OCI-LY7 (cell line): ENCODE measurements at regions not wholly inside any gene's neighbourhood (a gene's known extent, or its start where the extent isn't known, plus 50 kb on each side); places are given as distances from the start of the nearest gene placed in this dataset.

Experiments used
- BruUV-seq: library from RNA; stranded (reverse); fragments of 400-500 nt; replicated peaks from 2 replicates; lab custom pipeline; 2021; lab: Mats Ljungman, UMichigan
- CTCF ChIA-PET: fragments of 300-600 bp; sonication (Branson Sonifier 250); formaldehyde crosslinking; loops from one replicate; lab custom pipeline; 2022; ENCODE audit warnings: antibody characterized with exemption; ENCODE audit not compliant: unreplicated experiment; lab: Charles Lee
- POLR2A ChIA-PET: fragments of 300-600 bp; sonication (Branson Sonifier 250); formaldehyde crosslinking; loops from one replicate; lab custom pipeline; 2022; ENCODE audit warnings: antibody characterized with exemption; lab: Charles Lee
- DNase-seq: peaks from one replicate; pipeline ENCODE4 v3.0.0-alpha.2; 2015; ENCODE audit warnings: low spot score
- H2AFZ ChIP-seq: fragments of 200-600 bp; sonication (generic), shearing (Covaris generic); 2 replicates; pipeline ENCODE4 v1.6.1; 2014; ENCODE audit warnings: mild to moderate bottlenecking, antibody characterized with exemption, low read length, moderate library complexity
- H3K27ac ChIP-seq: fragments of 200-600 bp; sonication (generic); 2 replicates; pipeline ENCODE4 v1.5.1; 2014; ENCODE audit warnings: mixed run types, low read depth, mild to moderate bottlenecking, moderate library complexity, low read length, inconsistent platforms; ENCODE audit not compliant: poor library complexity, severe bottlenecking
- H3K36me3 ChIP-seq: fragments of 200-600 bp; sonication (generic); 2 replicates; pipeline ENCODE4 v1.6.1; 2014; ENCODE audit warnings: mild to moderate bottlenecking, antibody characterized with exemption, low read length, moderate library complexity, mixed read lengths; ENCODE audit not compliant: insufficient read depth
- H3K4me1 ChIP-seq: fragments of 200-600 bp; sonication (generic); 2 replicates; pipeline ENCODE4 v1.5.1; 2014; ENCODE audit warnings: mild to moderate bottlenecking, low read length; ENCODE audit not compliant: insufficient read depth, poor library complexity, severe bottlenecking
- H3K4me2 ChIP-seq: fragments of 200-600 bp; sonication (generic); 2 replicates; pipeline ENCODE4 v1.6.1; 2014; ENCODE audit warnings: mild to moderate bottlenecking, low read length
- H3K4me3 ChIP-seq: fragments of 200-600 bp; sonication (generic); 2 replicates; pipeline ENCODE4 v1.5.1; 2014; ENCODE audit warnings: mild to moderate bottlenecking, low read depth, low read length; ENCODE audit not compliant: poor library complexity, severe bottlenecking
- H3K79me2 ChIP-seq: fragments of 200-600 bp; sonication (generic); 2 replicates; pipeline ENCODE4 v1.6.1; 2016; ENCODE audit warnings: low read depth, mild to moderate bottlenecking, low read length, moderate library complexity, mixed read lengths; ENCODE audit not compliant: insufficient read depth
- H3K9me2 ChIP-seq: fragments of 200-600 bp; sonication (generic); 2 replicates; pipeline ENCODE4 v1.6.1; 2016; ENCODE audit warnings: mild to moderate bottlenecking, low read length, mixed read lengths; ENCODE audit not compliant: insufficient read depth
- H3K9me3 ChIP-seq: fragments of 200-600 bp; sonication (generic); 2 replicates; pipeline ENCODE4 v1.6.1; 2014; ENCODE audit warnings: mild to moderate bottlenecking, mixed run types, low read length, mixed read lengths
- H4K20me1 ChIP-seq: fragments of 200-600 bp; sonication (generic); 2 replicates; pipeline ENCODE4 v1.6.1; 2014; ENCODE audit warnings: mild to moderate bottlenecking, antibody characterized with exemption, low read length, moderate library complexity, mixed read lengths; ENCODE audit not compliant: insufficient read depth
- EZH2phosphoT487 ChIP-seq: fragments of 200-600 bp; sonication (generic); IDR thresholded peaks from 2 replicates; pipeline ENCODE4 v1.6.1; 2018; ENCODE audit warnings: low read depth, borderline replicate concordance, mild to moderate bottlenecking, mixed run types, antibody characterized with exemption, low read length, moderate library complexity, mixed read lengths
- intact Hi-C: fragments of 100-400 bp; cut with micrococcal nuclease; formaldehyde crosslinking; loops from one replicate; pipeline ENCODE4 v1.10.0; 2022; ENCODE audit not compliant: unreplicated experiment
- TF ChIP-seq, protein P1 (sequence below): fragments of 200-600 bp; sonication (generic); conservative IDR thresholded peaks from 2 replicates; pipeline ENCODE4 v1.5.1; 2014; ENCODE audit warnings: mild to moderate bottlenecking, antibody characterized with exemption, low read length, moderate library complexity, mixed read lengths

DNA sequence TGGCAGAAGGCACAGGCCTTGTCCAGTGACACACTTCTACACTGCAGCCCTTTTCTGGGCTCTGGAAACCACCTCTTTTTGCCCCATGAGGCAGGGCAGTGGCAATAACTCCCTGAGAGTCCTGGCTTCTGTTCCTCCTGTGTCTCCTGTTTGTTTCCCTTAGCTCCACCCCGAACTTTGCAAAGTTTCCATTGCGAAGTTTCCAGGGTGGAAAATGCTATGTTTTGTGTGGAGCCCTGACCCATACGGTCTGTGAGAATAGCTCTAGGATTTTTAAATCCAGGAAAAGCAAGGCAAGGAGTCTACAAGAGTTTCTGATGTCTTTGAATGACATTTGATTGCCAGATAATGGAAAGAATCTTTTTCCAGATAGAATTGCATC lies 92.2 kb upstream of the AKR1E2 start:
- CTCF ChIA-PET, result no interaction called here
- no peaks in the 10 kb centered on the region for H3K9me2 ChIP-seq

DNA sequence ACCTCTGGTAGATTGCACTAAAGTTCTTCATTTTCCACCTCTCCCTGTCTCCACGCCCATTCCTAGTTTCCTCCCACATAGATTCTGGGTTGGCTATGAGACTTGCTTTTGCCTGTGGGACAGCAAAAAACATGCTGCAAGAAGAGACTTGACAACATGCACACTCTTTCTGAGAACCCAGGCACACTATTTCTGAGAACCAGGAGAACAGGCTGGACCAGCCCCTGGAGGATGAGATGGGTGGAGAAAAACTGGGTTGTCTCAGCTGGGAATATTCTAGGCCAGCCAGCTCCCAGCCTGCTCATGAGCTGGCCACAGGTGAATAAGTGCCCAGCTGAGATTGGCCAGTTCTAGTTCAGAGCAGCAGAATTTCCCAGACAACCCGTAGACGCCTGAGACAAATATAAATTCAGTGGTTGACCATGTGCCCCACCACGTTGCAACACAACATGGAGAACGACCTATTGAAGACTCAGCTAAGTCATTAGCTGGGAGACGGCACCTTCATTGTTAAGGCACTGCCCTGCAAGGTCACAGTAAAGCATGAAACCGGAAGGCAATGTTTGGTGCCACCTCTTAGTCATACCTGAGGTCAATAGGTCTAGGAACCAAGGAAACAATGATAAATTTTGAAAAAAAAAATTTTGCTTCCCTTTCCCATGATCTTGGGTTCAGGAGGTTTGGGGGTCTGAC lies 92.7 kb upstream of the AKR1E2 start:
- H4K20me1 ChIP-seq, result no peaks in the 10 kb centered on the region
- DNase-seq, result no peak
- TF ChIP-seq EZH2phosphoT487, result no peak
- TF ChIP-seq, protein P1, sequence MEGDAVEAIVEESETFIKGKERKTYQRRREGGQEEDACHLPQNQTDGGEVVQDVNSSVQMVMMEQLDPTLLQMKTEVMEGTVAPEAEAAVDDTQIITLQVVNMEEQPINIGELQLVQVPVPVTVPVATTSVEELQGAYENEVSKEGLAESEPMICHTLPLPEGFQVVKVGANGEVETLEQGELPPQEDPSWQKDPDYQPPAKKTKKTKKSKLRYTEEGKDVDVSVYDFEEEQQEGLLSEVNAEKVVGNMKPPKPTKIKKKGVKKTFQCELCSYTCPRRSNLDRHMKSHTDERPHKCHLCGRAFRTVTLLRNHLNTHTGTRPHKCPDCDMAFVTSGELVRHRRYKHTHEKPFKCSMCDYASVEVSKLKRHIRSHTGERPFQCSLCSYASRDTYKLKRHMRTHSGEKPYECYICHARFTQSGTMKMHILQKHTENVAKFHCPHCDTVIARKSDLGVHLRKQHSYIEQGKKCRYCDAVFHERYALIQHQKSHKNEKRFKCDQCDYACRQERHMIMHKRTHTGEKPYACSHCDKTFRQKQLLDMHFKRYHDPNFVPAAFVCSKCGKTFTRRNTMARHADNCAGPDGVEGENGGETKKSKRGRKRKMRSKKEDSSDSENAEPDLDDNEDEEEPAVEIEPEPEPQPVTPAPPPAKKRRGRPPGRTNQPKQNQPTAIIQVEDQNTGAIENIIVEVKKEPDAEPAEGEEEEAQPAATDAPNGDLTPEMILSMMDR, result no peak
- H3K27ac ChIP-seq, result no peak overlapping the region
- no peaks in the 10 kb centered on the region for H3K36me3 ChIP-seq
- intact Hi-C loops, result no loop called here
- H3K9me3 ChIP-seq, result no peaks in the 10 kb centered on the region
- H3K79me2 ChIP-seq, result no peaks in the 10 kb centered on the region
- ChIA-PET CTCF (no interaction called here), POLR2A (no interaction called here)
- H3K4me2 ChIP-seq, result no peak overlapping the region
- no peaks in the 10 kb centered on the region for H3K4me1 ChIP-seq
- no TSS peak for BruUV-seq
- H2AFZ ChIP-seq, result no peak overlapping the region
- no peak overlapping the region for H3K4me3 ChIP-seq
- no peaks in the 10 kb centered on the region for H3K9me2 ChIP-seq

More for the DNA sequence above, 92.2 kb upstream of the AKR1E2 start:
- Histone ChIP-seq H3K27ac (no peak overlapping the region), H3K4me2 (no peak overlapping the region), H3K36me3 (no peaks in the 10 kb centered on the region), H3K9me3 (no peaks in the 10 kb centered on the region), H3K4me1 (no peaks in the 10 kb centered on the region), H2AFZ (no peak overlapping the region), H3K4me3 (no peak overlapping the region), H3K79me2 (no peaks in the 10 kb centered on the region), H4K20me1 (no peaks in the 10 kb centered on the region)
- intact Hi-C loops, result no loop called here
- DNase-seq, result no peak
- BruUV-seq, result no TSS peak
- TF ChIP-seq, protein P1, result no peak
- TF ChIP-seq EZH2phosphoT487, result no peak
- POLR2A ChIA-PET, result no interaction called here

DNA sequence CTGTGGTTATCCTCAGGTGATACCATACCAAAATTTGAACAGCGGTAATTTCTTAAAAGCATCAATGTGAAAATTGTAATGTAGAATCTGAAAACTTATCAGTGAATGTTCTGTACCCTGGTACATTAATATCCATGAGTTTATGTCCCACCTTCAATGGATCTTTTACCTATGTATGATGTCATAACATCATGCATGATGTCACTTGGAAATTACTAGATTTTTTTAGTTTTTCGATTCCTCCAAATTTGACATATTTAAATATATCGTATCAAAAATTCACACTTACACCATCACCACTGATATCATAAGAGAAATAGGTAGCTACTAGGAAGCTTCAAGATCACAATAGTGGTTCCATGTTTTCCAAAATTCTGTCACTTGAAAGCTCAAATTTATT lies 95.0 kb upstream of the AKR1E2 start:
- no peak for DNase-seq
- Histone ChIP-seq H3K9me3 (no peaks in the 10 kb centered on the region), H3K79me2 (no peaks in the 10 kb centered on the region), H3K9me2 (no peaks in the 10 kb centered on the region), H3K27ac (no peak overlapping the region), H2AFZ (no peak overlapping the region), H3K36me3 (no peaks in the 10 kb centered on the region), H4K20me1 (no peaks in the 10 kb centered on the region), H3K4me1 (no peaks in the 10 kb centered on the region), H3K4me2 (no peak overlapping the region), H3K4me3 (no peak overlapping the region)
- intact Hi-C loops, result no loop called here
- ChIA-PET CTCF (no interaction called here), POLR2A (interaction anchor here (0.6 to 1.1 kb wide), 2 partner anchors 10 to 16 kb away, joined by 3 to 4 read pairs; no protein-coding TSS in a partner anchor)
- BruUV-seq, result no TSS peak
- TF ChIP-seq, protein P1, result no peak
- TF ChIP-seq EZH2phosphoT487, result no peak
